GM18511 (cell line): ENCODE measurements at regions not wholly inside any gene's neighbourhood (a gene's known extent, or its start where the extent isn't known, plus 50 kb on each side); places are given as distances from the start of the nearest gene placed in this dataset.
A peak's percentile ranks its signal among the peaks of the same experiment; 100 is the strongest.
"Not testable (repeated sequence)": the region's sequence is repeated elsewhere in the genome, so short reads cannot be mapped to it uniquely, and the experiment has no call there.

Experiments
- ATAC-seq: cut with Tn5 transposase; IDR thresholded peaks from one replicate; pipeline ENCODE4 v1.9.1; 2021; ENCODE audit warnings: mild to moderate bottlenecking, moderate library complexity; ENCODE audit not compliant: unreplicated experiment

DNA sequence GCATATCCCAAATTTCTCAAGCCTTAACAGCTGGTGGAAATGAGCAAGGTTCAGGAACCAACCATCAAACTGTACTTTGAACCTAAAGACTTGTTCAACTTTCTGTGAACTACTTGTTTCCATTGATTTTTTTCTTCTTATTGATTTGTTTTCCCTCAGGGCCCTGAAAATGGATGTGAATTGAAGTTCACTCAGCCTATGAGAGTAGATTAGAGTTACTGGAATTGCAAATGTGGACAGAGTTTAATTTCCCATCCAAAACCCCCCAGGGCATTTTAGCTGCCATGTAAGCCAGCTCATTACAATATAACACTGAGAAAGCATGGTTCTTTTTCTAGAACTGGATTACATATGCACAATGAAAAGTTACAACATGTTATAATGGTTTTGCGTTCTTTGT, 1105.7 kb downstream of the REEP3 start:
- no peak for ATAC-seq

DNA sequence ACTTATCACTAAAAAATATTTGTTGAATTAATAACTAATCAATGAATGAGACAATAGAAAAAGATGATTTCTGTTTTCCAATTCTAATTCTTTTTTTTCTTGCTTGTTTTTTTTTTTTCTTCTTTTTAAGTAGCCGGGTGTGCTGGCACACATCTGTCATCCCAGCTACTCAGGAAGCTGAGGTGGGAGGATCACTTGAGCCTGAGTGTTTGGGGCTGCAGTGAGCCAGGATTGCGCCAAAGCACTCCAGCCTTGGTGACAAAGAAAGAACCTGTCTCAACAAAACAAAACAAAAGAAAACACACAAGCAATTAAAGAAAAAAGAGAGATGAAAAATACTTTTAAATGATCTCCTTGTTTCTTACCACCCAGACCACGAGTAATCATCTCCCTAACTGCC, 1109.3 kb downstream of the REEP3 start:
- ATAC-seq = no peak

DNA sequence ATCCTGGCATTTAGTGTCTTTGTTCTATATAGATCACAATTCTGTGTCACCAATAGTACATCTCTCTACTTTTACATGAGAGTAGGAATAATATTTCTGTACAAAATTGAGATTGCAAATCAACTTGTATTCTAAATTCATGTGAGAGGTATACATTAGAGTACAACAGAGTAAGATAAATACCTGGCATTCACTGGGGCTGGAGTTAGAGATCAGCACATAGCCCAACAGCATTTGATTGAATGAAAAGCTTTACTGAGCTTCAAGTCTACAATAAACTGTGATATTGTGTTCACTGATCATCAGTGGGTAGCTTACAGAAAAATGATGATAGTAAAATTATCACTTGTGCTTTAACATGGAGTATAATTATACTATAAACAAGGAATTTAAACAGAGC, 1114.7 kb downstream of the REEP3 start:
- no peak for ATAC-seq

DNA sequence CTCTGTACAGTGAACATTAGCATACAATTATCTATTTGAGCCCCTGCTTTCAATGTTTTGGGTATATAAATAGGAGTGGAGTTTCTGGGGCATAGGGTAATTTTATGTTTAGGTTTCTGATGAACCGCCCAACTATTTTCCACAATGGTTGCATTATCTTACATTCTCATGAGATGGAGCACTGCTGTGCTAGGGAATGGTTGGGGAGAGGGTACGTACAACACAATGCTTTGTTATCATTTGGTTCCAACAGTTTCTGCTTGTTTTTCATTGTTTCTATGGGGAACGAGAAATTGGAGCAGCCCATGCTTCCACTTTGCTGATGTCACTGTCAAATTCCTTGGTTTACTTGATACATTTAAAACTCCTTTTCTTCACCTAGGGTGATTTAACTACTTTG, 1115.3 kb downstream of the REEP3 start:
- no peak for ATAC-seq

DNA sequence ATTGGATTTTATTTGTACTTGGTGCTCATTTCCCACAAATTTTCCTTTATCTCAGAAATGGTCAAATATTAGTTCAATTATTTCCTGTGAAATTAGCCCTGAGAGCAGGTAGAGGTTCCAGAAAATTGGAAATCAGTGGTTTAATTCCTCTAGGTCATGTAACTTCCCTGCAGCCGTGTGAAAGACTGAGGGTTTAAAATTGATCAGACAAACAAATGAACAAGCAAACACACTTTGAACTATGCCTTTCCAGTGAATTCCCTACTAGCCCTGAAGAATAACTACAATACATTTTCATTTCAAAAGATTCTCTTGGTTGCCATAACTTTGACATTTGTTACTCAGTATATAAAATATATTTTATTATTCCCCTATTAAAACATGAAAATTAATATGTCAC, 1116.7 kb downstream of the REEP3 start:
- no peak for ATAC-seq

DNA sequence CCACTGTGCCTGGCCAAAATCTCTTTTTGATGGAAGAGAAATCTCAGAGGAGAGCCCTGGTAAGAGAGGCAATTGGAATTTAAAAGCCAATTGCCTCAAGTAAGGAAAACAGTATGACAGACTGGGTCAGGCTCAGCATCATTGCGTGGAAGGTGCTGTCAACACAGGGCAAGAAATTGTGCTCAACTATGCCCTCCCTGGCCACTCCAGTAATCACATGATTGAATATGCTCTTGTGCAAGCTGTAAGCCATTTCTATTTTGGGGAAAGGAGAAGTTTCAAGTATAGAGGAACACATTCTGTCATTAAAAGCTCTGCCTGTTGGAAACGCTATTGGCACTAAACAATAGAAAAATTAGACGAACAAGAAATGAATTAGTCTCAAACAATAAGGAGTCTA, 1127.7 kb downstream of the REEP3 start:
- no peak for ATAC-seq

DNA sequence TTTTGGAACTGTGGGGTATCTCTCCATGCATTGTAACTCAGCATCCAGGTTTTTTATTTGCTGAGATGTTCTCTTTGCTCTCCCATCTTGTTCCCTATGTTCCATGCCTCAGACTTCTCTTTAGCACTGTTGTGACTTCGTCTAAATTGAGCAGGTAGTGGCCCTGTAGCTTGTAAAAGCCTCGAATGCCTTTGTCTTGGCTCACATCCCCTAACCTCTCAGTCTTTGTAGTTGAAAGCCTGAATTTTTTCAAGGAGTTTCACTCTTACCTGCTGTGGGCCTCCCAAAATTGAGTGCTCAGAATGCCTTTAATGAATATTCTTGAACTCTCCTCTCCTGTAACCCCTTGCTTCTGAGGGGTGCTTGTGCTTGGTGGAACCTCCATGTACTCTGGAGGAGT, 1137.3 kb downstream of the REEP3 start:
- no peak for ATAC-seq

DNA sequence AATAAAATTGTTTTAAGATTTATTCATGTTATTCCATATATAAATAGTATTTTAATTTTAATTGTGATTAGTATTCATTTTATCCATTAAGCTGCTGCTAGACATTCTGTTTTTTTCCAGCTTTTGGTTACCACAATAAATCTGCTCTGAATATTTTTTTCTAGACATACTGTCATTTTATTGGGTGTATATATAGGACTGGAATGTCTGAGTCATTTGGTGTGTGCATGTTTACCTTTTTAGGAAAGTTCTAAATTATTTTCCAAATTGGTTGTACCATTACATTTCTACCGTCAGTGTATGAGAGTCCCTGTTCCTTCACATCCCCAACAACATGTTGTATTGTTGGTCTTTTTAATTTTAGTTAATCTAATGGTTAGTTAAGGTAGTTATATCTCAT, 1138.1 kb downstream of the REEP3 start:
- ATAC-seq = no peak

DNA sequence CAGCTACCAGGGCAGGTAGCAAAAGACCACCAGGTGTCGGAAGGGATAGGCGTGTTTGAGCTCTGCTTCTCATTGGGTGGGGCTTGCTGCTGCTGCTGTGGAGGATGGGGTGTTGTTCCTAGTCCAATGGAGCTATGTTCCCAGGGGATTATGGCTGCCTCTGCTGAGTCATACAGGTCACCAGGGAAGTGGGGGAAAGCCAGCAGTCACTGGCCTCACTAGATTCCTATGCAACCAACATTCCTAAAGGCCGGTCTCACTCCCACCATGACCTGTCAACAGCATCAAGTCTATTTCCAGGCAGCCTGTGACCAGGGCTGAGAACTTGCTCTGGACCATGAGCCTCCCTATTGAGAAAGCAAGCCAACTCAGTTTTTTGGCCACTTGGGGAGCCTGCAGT, 1160.8 kb downstream of the REEP3 start:
- ATAC-seq = no peak

DNA sequence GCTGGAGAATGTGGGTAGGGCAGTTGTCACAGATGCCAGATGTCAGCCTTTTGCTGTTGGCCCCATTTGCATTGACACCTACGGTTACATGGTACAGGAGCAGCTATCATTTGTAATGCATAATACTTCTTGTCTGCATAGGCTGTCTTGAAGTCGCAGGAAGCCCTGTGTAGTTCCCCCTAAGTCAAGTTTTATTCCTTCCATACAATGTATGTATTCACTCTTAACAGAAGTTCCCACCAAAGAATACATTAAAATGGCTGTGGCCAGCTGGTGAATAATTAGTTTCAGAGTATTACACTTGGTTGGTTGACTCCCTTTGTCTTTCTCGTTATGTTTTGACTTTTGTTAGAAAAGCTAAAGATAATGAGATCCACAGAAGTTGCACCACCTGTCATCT, 1169.0 kb downstream of the REEP3 start:
- ATAC-seq = no peak

DNA sequence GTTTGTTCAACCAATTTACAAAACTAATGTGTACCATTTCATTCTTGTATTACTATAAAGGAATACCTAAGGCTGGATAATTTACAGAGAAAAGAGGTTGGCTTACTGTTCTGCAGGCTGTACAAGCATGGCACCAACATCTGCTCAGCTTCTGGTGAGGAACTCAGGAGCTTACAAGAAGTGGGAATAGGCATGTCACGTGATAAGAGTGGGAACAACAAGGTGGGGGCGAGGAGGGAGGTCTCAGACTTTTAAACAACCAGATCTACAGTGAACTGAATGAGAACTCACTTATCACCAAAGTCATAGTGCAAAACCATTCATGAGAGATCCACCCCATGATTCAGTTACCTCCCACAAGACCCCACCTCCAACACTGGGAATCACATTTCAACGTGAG, 1178.0 kb downstream of the REEP3 start:
- ATAC-seq = no peak

DNA sequence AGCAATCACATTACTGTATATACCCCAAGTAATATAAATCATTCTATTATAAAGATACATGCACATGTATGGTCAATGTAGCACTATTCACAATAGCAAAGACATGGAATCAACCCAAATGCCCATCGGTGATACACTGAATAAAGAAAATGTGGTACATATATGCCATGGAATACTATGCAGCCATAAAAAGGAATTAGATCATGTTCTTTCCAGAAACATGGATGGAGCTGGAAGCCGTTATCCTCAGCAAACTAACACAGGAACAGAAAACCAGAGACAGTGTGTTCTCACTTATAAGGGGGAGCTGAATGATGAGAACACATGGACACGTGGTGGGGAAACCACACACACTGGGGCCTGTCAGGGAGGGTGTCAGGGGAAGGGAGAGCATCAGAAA, 1180.9 kb downstream of the REEP3 start:
- not testable (repeated sequence) for ATAC-seq

DNA sequence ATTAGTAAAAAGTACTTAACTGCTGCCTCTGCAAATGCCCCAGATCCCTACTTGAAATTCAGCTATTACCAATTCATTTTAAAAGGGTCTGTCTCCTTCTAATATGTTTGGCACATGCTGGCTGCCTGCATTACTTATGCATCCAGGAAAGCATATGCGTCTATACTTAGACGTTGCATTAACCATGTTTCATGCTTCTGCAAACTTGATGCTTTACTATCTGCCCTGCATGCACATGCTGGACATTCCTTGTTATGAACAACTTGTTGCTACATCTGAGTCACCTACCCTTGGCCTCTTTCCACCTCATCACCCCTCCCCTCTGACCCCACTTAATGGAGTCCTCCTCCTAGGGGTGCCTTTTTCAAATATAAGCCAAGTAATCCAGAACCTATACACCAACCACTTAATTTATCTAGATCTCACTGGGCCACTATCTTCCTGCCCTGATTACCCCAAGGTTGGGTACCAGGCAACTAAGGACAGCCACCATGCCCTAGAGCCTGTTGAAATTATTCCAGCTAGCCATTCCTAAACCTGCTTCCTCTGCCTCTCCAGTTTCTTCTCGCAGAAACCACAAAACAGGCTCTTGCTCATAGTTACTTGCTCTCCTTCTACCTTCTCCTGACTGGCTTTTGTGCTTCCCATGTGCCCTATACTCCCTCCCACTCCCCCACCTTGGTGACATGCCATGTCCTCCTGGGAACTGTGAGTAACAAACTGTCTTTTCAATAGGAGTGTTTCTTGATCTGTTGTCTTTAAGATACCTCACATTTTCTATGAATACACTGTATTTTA, 1187.9 kb downstream of the REEP3 start:
- ATAC-seq = no peak

DNA sequence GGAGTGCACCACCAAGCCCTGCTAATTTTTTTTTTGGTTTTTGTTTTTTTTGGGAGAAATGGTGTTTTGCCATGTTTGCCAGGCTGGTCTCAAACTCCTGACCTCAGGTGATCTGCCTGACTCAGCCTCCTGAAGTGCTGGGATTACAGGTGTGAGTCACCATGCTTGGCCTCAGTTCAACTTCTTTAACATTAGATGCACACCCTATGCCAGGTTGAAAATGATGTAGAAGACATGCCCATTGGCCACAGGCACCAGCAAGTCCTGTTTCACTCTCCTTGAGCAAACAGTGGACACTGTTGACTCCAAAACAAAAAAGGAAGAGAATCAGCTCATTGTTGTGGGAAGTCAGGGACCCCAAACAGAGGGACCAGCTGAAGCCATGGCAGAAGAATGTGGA, 1205.3 kb downstream of the REEP3 start:
- no peak for ATAC-seq

DNA sequence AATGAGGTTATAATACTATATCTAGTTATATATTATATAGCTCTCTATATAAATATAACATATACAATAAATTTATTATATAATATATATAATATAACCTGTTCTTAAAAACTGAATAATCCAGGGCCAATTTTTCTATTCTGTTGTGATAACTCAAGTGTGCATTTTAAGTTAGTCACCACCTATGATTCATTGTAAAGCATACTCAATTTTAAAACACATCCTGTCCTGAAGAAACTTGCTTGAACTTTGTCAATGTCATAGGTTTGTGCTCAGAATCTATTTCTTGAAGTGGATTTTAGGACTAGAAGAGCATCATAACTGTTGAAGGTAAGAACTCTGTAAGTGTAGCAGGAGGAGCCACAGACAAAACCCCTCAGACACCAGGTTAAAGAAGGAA, 1209.8 kb downstream of the REEP3 start:
- ATAC-seq = no peak

DNA sequence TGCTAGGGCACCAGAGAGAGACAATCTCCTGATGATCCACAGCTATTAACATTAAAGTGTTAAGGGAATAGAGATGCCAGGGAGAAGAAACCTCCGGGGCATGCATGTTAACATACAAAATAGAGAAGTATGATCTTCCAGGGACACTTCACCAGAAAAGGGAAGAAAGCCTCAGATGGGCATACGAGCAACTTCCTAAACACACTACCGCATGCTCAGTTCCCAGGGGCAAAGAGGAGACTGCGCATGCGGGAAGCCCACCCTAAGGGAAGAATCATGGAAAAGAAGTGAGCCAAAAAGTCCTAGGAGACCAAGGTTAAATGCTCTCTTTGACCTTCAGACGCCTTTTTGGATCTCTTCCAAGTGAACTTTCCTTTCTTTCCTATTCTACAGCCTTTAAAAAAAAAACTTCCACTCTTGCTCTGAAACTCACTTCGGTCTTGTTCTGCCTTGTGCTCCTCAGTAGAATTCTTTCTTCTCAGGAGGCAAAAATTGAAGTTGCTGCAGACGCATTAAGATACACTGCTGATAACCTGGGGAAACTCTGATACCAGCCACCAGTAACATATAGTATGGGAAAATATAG, 1211.3 kb downstream of the REEP3 start:
- ATAC-seq = no peak

DNA sequence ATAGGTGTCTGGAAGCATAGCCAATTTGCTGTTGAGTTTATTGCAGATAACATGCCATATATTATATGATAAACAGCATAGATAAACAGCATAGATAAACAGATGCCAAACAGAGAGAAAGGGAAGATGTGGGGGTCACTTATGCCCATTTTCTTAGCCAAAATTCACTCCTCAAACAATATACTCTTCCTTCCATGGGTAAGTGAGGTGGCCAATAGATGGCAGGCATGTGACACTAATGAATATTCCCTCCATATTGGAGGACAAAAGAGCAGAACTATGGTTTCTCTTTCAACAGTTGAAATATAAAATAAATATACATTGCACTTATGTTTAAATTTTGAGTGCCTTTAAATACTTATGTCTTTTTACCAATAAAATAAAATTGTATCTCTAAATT, 1212.8 kb downstream of the REEP3 start:
- ATAC-seq = peak; percentile 46

DNA sequence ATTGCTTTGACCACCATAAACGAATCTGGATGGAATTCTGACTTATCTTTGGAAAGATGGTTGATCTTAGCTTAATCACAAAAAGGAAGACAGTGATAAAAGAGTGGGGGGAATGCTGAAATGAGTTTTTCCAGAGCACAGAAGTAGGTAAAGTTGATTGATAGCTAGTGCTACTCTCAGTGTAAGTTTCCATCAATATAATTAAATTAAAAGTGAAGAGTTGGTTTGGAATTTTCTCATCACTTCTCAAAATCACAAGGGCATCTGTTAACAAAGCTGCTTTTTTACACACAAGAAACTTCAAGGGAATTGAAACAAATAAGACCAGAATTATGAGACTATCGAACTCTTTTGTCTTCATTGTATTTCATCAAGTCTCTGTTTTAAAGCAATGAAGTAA, 1217.3 kb downstream of the REEP3 start:
- ATAC-seq = no peak

DNA sequence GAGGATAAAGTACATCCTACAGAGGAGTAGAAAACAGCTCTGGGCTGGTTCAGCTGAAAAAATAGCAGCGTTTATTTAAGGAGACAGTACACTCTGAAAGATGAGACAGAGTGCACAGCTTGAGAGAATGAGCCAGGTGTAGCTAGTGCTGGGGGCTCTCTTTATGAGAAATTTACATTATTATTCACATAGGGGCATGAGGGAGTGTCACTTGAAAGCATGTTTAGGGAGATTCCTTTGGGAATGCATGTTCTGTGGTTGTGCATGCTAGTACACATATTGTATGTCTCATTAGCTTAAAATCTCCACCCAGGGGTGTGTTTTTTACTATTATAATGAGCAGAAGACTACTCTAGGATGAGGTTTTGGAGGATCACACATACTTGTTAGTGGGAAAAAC, 1224.4 kb downstream of the REEP3 start:
- no peak for ATAC-seq

DNA sequence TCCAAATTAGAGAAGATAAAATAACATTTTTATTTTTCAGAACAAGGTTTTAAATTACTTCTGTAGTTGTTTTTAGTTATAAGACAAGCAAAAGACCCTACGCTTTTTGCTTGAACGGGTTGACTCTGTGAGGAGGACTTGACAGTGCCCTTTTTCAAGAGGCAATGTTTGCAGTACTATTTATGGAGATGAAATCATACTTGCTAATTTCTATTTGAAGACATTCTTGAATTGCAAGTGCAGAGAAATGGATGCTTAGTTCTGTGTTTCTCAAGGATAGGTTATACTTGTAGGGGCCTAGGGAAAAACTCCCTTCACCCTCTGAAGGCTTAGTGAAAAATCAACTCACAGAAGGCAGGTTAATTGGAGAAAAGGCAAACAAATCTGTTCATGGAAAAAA, 1229.5 kb downstream of the REEP3 start:
- no peak for ATAC-seq

DNA sequence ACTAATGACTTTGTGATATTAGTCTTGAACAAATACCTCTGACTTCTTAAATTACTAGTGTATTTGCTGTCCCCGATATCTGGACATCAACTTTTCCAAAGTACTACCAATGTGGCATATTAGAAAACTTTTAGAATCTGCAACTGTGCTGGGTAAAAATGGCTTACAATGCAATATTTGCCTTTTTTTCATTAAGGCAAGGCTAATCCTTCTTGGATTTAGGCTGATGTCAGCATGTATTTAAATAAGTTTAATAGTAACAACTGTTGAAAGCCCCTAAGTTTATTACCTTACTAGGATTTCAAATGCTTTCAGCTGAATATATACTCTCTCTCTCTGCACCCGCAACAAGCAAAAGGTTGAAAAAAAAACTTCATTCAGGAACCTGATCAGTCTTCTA, 1232.3 kb downstream of the REEP3 start:
- ATAC-seq = no peak

DNA sequence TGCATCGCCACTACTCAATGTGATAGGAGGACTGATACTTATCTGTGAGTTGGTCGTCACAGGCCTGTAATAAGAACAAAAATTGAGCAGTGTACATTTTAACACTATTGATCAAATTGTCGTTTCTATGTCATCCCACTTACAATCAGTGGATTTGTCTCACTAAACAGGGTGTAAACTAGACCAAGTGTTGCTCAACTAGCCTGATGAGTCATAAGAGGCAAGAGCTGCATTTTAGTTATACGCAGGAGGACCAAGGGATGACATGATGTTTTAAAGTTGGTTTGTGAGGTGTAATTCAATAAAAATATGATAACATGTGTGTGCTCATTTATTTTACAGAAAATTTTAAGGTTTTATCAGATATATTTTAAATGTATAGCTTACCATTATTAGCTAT, 1239.2 kb downstream of the REEP3 start:
- ATAC-seq = no peak

DNA sequence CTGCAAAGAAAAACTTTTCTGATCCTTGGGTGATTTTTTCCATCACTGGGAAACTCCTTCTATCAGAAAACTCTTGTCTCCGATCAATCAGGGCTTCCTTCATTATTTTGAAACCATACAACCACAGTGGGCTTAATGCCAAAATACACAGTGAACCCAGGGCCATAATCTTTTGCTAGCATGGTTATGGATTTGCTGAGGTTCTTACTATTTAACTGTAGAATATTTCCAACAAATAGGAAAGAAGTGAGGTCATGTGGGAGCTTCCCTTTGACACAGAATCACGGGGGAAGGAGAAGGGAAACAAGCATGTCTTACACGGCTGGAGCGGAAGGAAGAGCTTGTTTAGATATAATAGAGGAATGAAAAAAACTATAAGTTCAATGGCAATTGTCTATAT, 1241.7 kb downstream of the REEP3 start:
- ATAC-seq = no peak
